ENCODE measurements at regions not wholly inside any gene's neighbourhood (a gene's known extent, or its start where the extent isn't known, plus 50 kb on each side); places are given as distances from the start of the nearest gene placed in this dataset.

GRCh38 chrX:79290596-79290995 is 76.5 kb downstream of the ITM2A start:
- Histone ChIP-seq H2BK5ac (ENCODE audit: low read depth, low read length) (no peak overlapping the region), H2BK20ac (ENCODE audit: low read length) (no peak overlapping the region), H2BK12ac (ENCODE audit: low read depth, low read length) (no peak overlapping the region), H4K91ac (replicated peaks; ENCODE audit: insufficient read length, low read length) (no peak overlapping the region), H3K18ac (ENCODE audit: extremely low read depth, low read length) (no peak overlapping the region), H2BK15ac (ENCODE audit: low read length) (no peak overlapping the region), H4K5ac (ENCODE audit: insufficient read length, low read depth, low read length) (no peak overlapping the region), H3K14ac (ENCODE audit: insufficient read length) (no peak overlapping the region), H2AFZ (ENCODE audit: low read length) (no peak overlapping the region), H4K8ac (ENCODE audit: extremely low read depth, insufficient read depth, low read length) (no peak overlapping the region), H2BK120ac (replicated peaks; ENCODE audit: low read depth, low read length) (no peak overlapping the region), H3K9me3 (ENCODE audit: insufficient read depth in 2 of 2, low read depth in 1 of 2, low read length in 1 of 2) (no peaks in the 10 kb centered on the region), H2AK5ac (ENCODE audit: low read depth, low read length) (no peak overlapping the region), H3K23ac (ENCODE audit: insufficient read length) (no peak overlapping the region), H3K27ac (ENCODE audit: low read depth, low read length) (no peak overlapping the region), H3K36me3 (ENCODE audit: control insufficient read depth in 2 of 4, insufficient read depth in 4 of 4, low read length in 3 of 4) (no peaks in the 10 kb centered on the region), H3K79me2 (ENCODE audit: control insufficient read depth in 1 of 2, insufficient read depth in 2 of 2, low read length in 2 of 2) (no peaks in the 10 kb centered on the region), H3K27me3 (replicated peaks in 1 of 4; ENCODE audit: control insufficient read depth in 3 of 4, extremely low read depth in 1 of 4, insufficient read depth in 3 of 4, low read length in 3 of 4) (no peaks in the 10 kb centered on the region), H3K9ac (replicated peaks in 1 of 4; ENCODE audit: extremely low read depth in 1 of 4, low read depth in 3 of 4, low read length in 3 of 4) (no peak overlapping the region), H3K79me1 (ENCODE audit: low read depth, low read length) (no peaks in the 10 kb centered on the region), H3K4me1 (replicated peaks in 1 of 4; ENCODE audit: control insufficient read depth in 3 of 4, insufficient read depth in 4 of 4, low read length in 3 of 4) (peaks cover 0 to 6% (median 0%) of the 10 kb centered on the region in 4 experiments; a peak in 4 of 7 replicates), H4K20me1 (replicated peaks in 1 of 2; ENCODE audit: control insufficient read depth in 1 of 2, insufficient read depth in 2 of 2, low read length in 2 of 2) (no peaks in the 10 kb centered on the region), H3K56ac (replicated peaks; ENCODE audit: insufficient read length, low read depth, low read length) (no peak overlapping the region), H3K4ac (replicated peaks; ENCODE audit: insufficient read length, low read depth, low read length) (no peak overlapping the region), H3K4me2 (ENCODE audit: insufficient read depth in 1 of 2, low read depth in 2 of 2, low read length in 2 of 2) (no peak overlapping the region), H3K4me3 (ENCODE audit: extremely low read depth in 1 of 4, insufficient read depth in 2 of 4, low read depth in 3 of 4, low read length in 4 of 4) (no peak overlapping the region), H3K23me2 (ENCODE audit: low read depth, low read length) (no peaks in the 10 kb centered on the region)
- WGBS, 2 experiments (ENCODE audit: extremely low coverage in 1 of 2, insufficient coverage in 1 of 2, insufficient read length in 1 of 2, insufficient replicate concordance in 2 of 2, low coverage in 1 of 2, low lambda C conversion rate in 2 of 2, missing lambda C conversion rate in 1 of 2): 93% methylated on average over 3 of the region's 3 CpGs; no CpG with 5 or more reads in 1 of the 2 experiments
- CTCF ChIA-PET (ENCODE audit: partially characterized antibody): interaction anchor here (1.0 to 1.4 kb wide), 2 partner anchors 10 to 123 kb away, joined by 3 read pairs; no protein-coding TSS in a partner anchor
- POLR2A ChIA-PET (ENCODE audit: partially characterized antibody): no interaction called here
- TF ChIP-seq HDAC2 (IDR thresholded peaks at IDR 0.05; ENCODE audit: borderline replicate concordance in 1 of 2, low read depth in 2 of 2, low read length in 2 of 2) (no peak), CHD1 (IDR thresholded peaks at IDR 0.05; ENCODE audit: low read depth, low read length) (no peak), SUZ12 (IDR thresholded peaks at IDR 0.05; ENCODE audit: low read length) (no peak), ATF2 (IDR thresholded peaks at IDR 0.05; ENCODE audit: low read length) (no peak), CEBPB (IDR thresholded peaks at IDR 0.05; ENCODE audit: low read depth, low read length) (no peak), BCL11A (IDR thresholded peaks at IDR 0.05; ENCODE audit: low read depth in 2 of 2, low read length in 2 of 2) (no peak), YY1 (IDR thresholded peaks at IDR 0.05; ENCODE audit: low read depth, low read length) (no peak), BRCA1 (IDR thresholded peaks at IDR 0.05; ENCODE audit: low read depth, low read length) (no peak), GTF2F1 (IDR thresholded peaks at IDR 0.05; ENCODE audit: borderline replicate concordance, low read depth, low read length) (no peak), TBP (IDR thresholded peaks at IDR 0.05; ENCODE audit: low read depth, low read length) (no peak), BACH1 (IDR thresholded peaks at IDR 0.05; ENCODE audit: low read length) (no peak), RXRA (IDR thresholded peaks at IDR 0.05; ENCODE audit: insufficient read depth, low read depth, low read length) (no peak), MAFK (IDR thresholded peaks at IDR 0.05; ENCODE audit: low read depth, low read length) (no peak), PHF8 (conservative IDR thresholded peaks at IDR 0.05; ENCODE audit: low read depth, low read length) (no peak)
- DNase-seq (ENCODE audit: low read depth in 1 of 2, low spot score in 2 of 2): no peak
- FAIRE-seq: no peak
